Activated CD8-positive, alpha-beta memory T cell treated with anti-CD3 and anti-CD28 coated beads for 1 hour (primary cell): ENCODE measurements at regions not wholly inside any gene's neighbourhood (a gene's known extent, or its start where the extent isn't known, plus 50 kb on each side); places are given as distances from the start of the nearest gene placed in this dataset.
"Not testable (repeated sequence)": the region's sequence is repeated elsewhere in the genome, so short reads cannot be mapped to it uniquely, and the experiment has no call there.

Experiments used
- DNase-seq, 2 donors: peaks; one replicate each; pipeline ENCODE4 v3.0.0-alpha.2; 2020; ENCODE audit warnings: low read depth in 1 of 2; ENCODE audit errors: extremely low read depth in 1 of 2

GRCh38 chr3:117853923-117854668 is 1144.5 kb downstream of the TUSC7 start:
- DNase-seq = no peak

GRCh38 chr3:117856354-117856753 is 1146.8 kb downstream of the TUSC7 start:
- DNase-seq = no peak

GRCh38 chr3:117863146-117863545 is 1153.6 kb downstream of the TUSC7 start:
- no peak for DNase-seq

- no peak for DNase-seq
Observed at GRCh38 chr3:117865338-117865737, 1155.8 kb downstream of the TUSC7 start.

- DNase-seq = no peak
Observed at GRCh38 chr3:117868766-117869165, 1159.2 kb downstream of the TUSC7 start.

GRCh38 chr3:117871934-117872333 is 1162.4 kb downstream of the TUSC7 start:
- no peak for DNase-seq

GRCh38 chr3:117872594-117873248 is 1161.9 kb downstream of the IGSF11 start:
- not testable (repeated sequence) for DNase-seq

GRCh38 chr3:117873249-117873600 is 1161.4 kb downstream of the IGSF11 start:
- DNase-seq = no peak

GRCh38 chr3:117874028-117874690 is 1160.5 kb downstream of the IGSF11 start:
- no peak for DNase-seq

GRCh38 chr3:117874904-117875874 is 1159.5 kb downstream of the IGSF11 start:
- DNase-seq = no peak

- DNase-seq = no peak
Observed at GRCh38 chr3:117875887-117876286, 1158.8 kb downstream of the IGSF11 start.

GRCh38 chr3:117880638-117881037 is 1154.0 kb downstream of the IGSF11 start:
- DNase-seq = no peak

- no peak for DNase-seq
Observed at GRCh38 chr3:117881210-117881609, 1153.4 kb downstream of the IGSF11 start.

GRCh38 chr3:117885011-117885441 is 1149.6 kb downstream of the IGSF11 start:
- no peak for DNase-seq

- no peak for DNase-seq
Observed at GRCh38 chr3:117886147-117886546, 1148.5 kb downstream of the IGSF11 start.

GRCh38 chr3:117887031-117887430 is 1147.6 kb downstream of the IGSF11 start:
- DNase-seq = no peak

GRCh38 chr3:117887901-117888300 is 1146.7 kb downstream of the IGSF11 start:
- DNase-seq = no peak

- no peak for DNase-seq
Observed at GRCh38 chr3:117892431-117892841, 1142.2 kb downstream of the IGSF11 start.

- DNase-seq = no peak
Observed at GRCh38 chr3:117893001-117893400, 1141.6 kb downstream of the IGSF11 start.

- no peak for DNase-seq
Observed at GRCh38 chr3:117893638-117894037, 1141.0 kb downstream of the IGSF11 start.
